Right cardiac atrium (tissue), 5 donors: ENCODE measurements at regions not wholly inside any gene's neighbourhood (a gene's known extent, or its start where the extent isn't known, plus 50 kb on each side); places are given as distances from the start of the nearest gene placed in this dataset.

Experiments
- ATAC-seq, 2 donors: fragments of 200-7000 bp; cut with Tn5 transposase; one replicate each; pipeline versions ENCODE4 v1.8.0 to v1.9.1; 2020; ENCODE audit warnings: moderate library complexity in 2 of 2, mild to moderate bottlenecking in 1 of 2
- DNase-seq, 3 donors: peaks; one replicate each; pipeline ENCODE4 v3.0.0-alpha.2; 2020
- H3K27ac ChIP-seq: one replicate; pipeline ENCODE4 v1.5.1; 2013; ENCODE audit warnings: mild to moderate bottlenecking, low read length, control low read depth, moderate library complexity
- H3K27me3 ChIP-seq: one replicate; pipeline ENCODE4 v1.6.1; 2013; ENCODE audit not compliant: control insufficient read depth, insufficient read depth
- H3K4me1 ChIP-seq: one replicate; pipeline ENCODE4 v1.6.1; 2013; ENCODE audit warnings: low read length; ENCODE audit not compliant: control insufficient read depth, insufficient read depth
- H3K4me3 ChIP-seq: one replicate; pipeline ENCODE4 v1.5.1; 2013; ENCODE audit warnings: low read length, control low read depth
- H3K9me3 ChIP-seq: one replicate; pipeline ENCODE4 v1.6.1; 2013; ENCODE audit warnings: low read length; ENCODE audit not compliant: control insufficient read depth
- WGBS: extraction: QIAGEN DNeasy Blood & Tissue Kit; methylation state at CpG from one replicate; pipeline ENCODE4 v1.1.7; 2013; 5-methylcytosine and 5-hydroxymethylcytosine counted together
- intact Hi-C, 4 donors: fragments of 100-400 bp; cut with DNase I; formaldehyde crosslinking; loops; one replicate each; pipeline versions ENCODE4 v1.11.0 to v1.14.0; 2022 to 2023
- donor health status: healthy with polysubstance abuse.
- donor health status: DM: no; HTN: yes; CAD: no.
- donor health status: DM: no; HTN: no; CAD: no.
- donor health status: DM: no; HTN: yes; CAD: no; lungs with severe emphysema.
- donor health status: DM: yes; HTN: yes; CAD: no.

DNA sequence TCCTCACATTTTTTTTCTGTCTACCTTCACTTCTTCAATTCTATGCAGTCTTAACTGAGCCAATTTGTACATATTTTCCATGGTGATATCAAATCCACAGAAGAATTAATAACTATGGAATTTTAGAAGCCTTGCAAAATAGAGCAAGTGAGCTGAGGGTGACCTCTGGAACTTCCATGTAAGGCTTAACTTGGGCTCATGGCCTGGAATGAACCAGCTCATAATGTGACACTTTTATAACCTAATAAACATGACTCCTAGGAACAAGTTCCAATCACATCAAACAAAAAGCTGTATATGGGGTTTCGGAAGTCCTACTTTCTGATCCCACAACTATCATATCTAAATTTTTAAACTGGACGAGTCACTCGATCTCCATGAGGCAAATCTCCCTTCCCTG, 232.4 kb downstream of the FOXA2 start:
- no peaks in the 10 kb centered on the region for H3K4me1 ChIP-seq
- H3K4me3 ChIP-seq: no peak overlapping the region
- ATAC-seq (no peak), DNase-seq (no peak)
- H3K9me3 ChIP-seq: no peaks in the 10 kb centered on the region
- H3K27ac ChIP-seq: no peak overlapping the region
- no peaks in the 10 kb centered on the region for H3K27me3 ChIP-seq
- intact Hi-C loops: no loop called here
- WGBS: 80% methylated on average over 3 of the region's 3 CpGs

- Histone ChIP-seq H3K27me3 (no peaks in the 10 kb centered on the region), H3K4me3 (no peak overlapping the region), H3K4me1 (no peaks in the 10 kb centered on the region), H3K27ac (no peak overlapping the region), H3K9me3 (no peaks in the 10 kb centered on the region)
- DNase-seq (no peak), ATAC-seq (no peak)
- intact Hi-C loops: no loop called here
- 81% methylated on average over 4 of the region's 4 CpGs for WGBS
Measured at GRCh38 chr20:22350624-22351023, 233.7 kb downstream of the FOXA2 start.

- ATAC-seq: no peak
- Histone ChIP-seq H3K27me3 (no peaks in the 10 kb centered on the region), H3K4me3 (no peak overlapping the region), H3K27ac (no peak overlapping the region), H3K9me3 (no peaks in the 10 kb centered on the region), H3K4me1 (no peaks in the 10 kb centered on the region)
- WGBS: 37% methylated on average over 4 of the region's 4 CpGs
- intact Hi-C loops: no loop called here
- no peak for DNase-seq
Measured at GRCh38 chr20:22348010-22348409, 236.4 kb downstream of the FOXA2 start.

- no peak overlapping the region for H3K4me3 ChIP-seq
- 65% methylated on average over 4 of the region's 4 CpGs for WGBS
- ATAC-seq (no peak), DNase-seq (no peak)
- H3K4me1 ChIP-seq: no peaks in the 10 kb centered on the region
- intact Hi-C loops: no loop called here
- H3K27ac ChIP-seq: no peak overlapping the region
- H3K9me3 ChIP-seq: no peaks in the 10 kb centered on the region
- no peaks in the 10 kb centered on the region for H3K27me3 ChIP-seq
Measured at GRCh38 chr20:22346716-22347115, 237.7 kb downstream of the FOXA2 start.

DNA sequence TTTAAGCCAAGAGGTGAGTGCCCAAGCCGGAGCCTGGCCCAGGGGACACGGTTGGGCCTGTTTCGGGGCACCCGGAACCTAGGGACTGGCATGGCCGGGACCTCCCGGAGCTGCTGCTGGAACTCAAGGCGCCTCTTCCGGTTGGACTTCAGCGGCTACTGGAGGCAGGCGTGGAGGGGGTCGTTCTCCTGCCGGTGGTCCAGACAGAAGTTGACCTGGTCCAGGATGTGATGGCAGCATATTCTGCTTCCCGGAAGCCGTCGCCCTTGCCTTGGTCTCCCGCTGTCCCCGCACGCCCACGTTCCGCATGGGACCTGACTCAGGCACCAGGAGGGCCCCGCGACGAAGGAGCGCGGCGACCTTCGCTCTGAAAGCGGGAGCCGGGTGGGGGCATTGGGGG, 240.8 kb downstream of the FOXA2 start:
- Histone ChIP-seq H3K4me1 (no peaks in the 10 kb centered on the region), H3K9me3 (no peaks in the 10 kb centered on the region), H3K4me3 (no peak overlapping the region), H3K27me3 (no peaks in the 10 kb centered on the region), H3K27ac (no peak overlapping the region)
- DNase-seq (peak in 1 of 3 donors; percentile 38), ATAC-seq (no peak)
- intact Hi-C loops: no loop called here
- WGBS: 94% methylated on average over 29 of the region's 29 CpGs

DNA sequence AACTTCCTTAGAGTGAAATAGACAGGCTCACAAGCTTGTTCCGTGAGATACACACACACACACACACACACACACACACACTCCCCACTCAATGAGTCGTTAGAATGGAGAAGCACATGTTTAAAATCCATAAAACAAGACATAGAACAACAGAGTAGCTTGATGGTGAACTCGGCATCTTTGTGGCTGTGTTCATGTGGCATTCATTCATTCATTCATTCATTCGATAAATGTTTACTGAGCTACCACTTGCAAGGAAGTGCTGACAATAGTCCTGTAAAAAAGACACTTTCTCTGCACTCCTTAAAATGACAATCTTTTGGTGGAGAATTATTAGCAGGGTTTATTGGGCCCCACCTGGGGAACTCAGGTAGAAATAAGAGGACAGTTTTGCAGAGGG, 242.0 kb downstream of the FOXA2 start:
- WGBS: 84% methylated on average over 4 of the region's 4 CpGs
- ATAC-seq (no peak), DNase-seq (no peak)
- no peak overlapping the region for H3K4me3 ChIP-seq
- H3K27ac ChIP-seq: no peak overlapping the region
- no peaks in the 10 kb centered on the region for H3K4me1 ChIP-seq
- intact Hi-C loops: no loop called here
- no peaks in the 10 kb centered on the region for H3K9me3 ChIP-seq
- H3K27me3 ChIP-seq: peaks cover 3% of the 10 kb centered on the region

GRCh38 chr20:22341508-22341907, 242.9 kb downstream of the FOXA2 start:
- DNase-seq (no peak), ATAC-seq (no peak)
- intact Hi-C loops: no loop called here
- H3K4me3 ChIP-seq: no peak overlapping the region
- H3K27me3 ChIP-seq: peaks cover 3% of the 10 kb centered on the region
- no peaks in the 10 kb centered on the region for H3K9me3 ChIP-seq
- 61% methylated on average over 6 of the region's 6 CpGs for WGBS
- no peak overlapping the region for H3K27ac ChIP-seq
- H3K4me1 ChIP-seq: no peaks in the 10 kb centered on the region

GRCh38 chr20:22339946-22340345, 244.4 kb downstream of the FOXA2 start:
- 31% methylated on average over 5 of the region's 5 CpGs for WGBS
- Histone ChIP-seq H3K4me1 (no peaks in the 10 kb centered on the region), H3K27me3 (peaks cover 3% of the 10 kb centered on the region), H3K4me3 (no peak overlapping the region), H3K9me3 (no peaks in the 10 kb centered on the region), H3K27ac (no peak overlapping the region)
- ATAC-seq (no peak), DNase-seq (peak in 1 of 3 donors; percentile 54)
- intact Hi-C loops: loop anchor here (2.0 to 5.0 kb wide), 3 partner anchors 342 to 345 kb away; no protein-coding TSS in a partner anchor

GRCh38 chr20:22339091-22339881, 245.1 kb downstream of the FOXA2 start:
- ATAC-seq (peak in 1 of 2 donors; percentile 70), DNase-seq (no peak)
- Histone ChIP-seq H3K4me1 (no peaks in the 10 kb centered on the region), H3K27ac (no peak overlapping the region), H3K9me3 (no peaks in the 10 kb centered on the region), H3K27me3 (peaks cover 3% of the 10 kb centered on the region), H3K4me3 (no peak overlapping the region)
- intact Hi-C loops: loop anchor here (2.0 to 5.0 kb wide), 3 partner anchors 343 to 346 kb away; no protein-coding TSS in a partner anchor
- WGBS: 29% methylated on average over 12 of the region's 12 CpGs

DNA sequence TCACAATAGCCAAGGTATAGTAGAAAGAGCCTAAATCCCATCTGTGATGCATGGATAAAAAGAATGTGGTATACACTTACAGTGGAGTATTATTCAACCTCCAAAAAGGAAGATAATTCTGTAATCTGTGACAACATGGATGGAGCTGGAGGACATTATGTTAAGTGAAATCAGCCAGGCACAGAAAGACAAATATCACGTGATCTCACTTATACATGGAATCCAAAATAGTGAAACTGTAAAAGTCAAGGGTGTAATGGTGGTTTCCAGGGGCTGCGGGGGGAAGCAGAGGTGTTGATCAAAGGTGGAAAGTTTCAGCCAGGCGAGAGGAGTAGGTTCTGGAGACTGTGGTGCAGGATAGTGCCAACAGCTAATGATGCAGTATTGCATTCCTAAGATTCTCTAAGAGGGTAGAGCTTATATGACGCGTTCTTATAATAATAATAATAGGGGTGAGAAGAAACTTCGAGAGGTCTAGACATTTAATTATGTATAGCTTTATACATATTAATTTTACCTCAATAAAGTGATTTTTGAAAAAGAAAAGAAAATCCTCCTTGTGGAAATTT, 246.1 kb downstream of the FOXA2 start:
- intact Hi-C loops: loop anchor here (2.0 to 5.0 kb wide), 3 partner anchors 344 to 347 kb away; no protein-coding TSS in a partner anchor
- H3K4me3 ChIP-seq: no peak overlapping the region
- no peak for DNase-seq
- no peaks in the 10 kb centered on the region for H3K9me3 ChIP-seq
- no peak for ATAC-seq
- H3K27me3 ChIP-seq: peaks cover 3% of the 10 kb centered on the region
- H3K27ac ChIP-seq: no peak overlapping the region
- whole genome bisulfite sequencing: 57% methylated on average over 6 of the region's 6 CpGs
- no peaks in the 10 kb centered on the region for H3K4me1 ChIP-seq

- DNase-seq (no peak), ATAC-seq (no peak)
- Histone ChIP-seq H3K27me3 (peaks cover 5% of the 10 kb centered on the region), H3K4me1 (no peaks in the 10 kb centered on the region), H3K27ac (no peak overlapping the region), H3K9me3 (no peaks in the 10 kb centered on the region), H3K4me3 (no peak overlapping the region)
- intact Hi-C loops: loop anchor here in 2 of 4 donors (5.0 kb wide), 1 partner anchor 347 kb away; no protein-coding TSS in a partner anchor
- WGBS: 71% methylated on average over 4 of the region's 4 CpGs
Measured at GRCh38 chr20:22335210-22335609, 249.2 kb downstream of the FOXA2 start.
